SU-DHL-6 (cell line): ENCODE measurements at regions not wholly inside any gene's neighbourhood (a gene's known extent, or its start where the extent isn't known, plus 50 kb on each side); places are given as distances from the start of the nearest gene placed in this dataset.

ENCODE experiments used
- H2AFZ ChIP-seq: fragments of 200-600 bp; sonication (generic); 2 replicates; pipeline ENCODE4 v1.6.1; 2014; ENCODE audit warnings: low read depth, mild to moderate bottlenecking, moderate library complexity, mixed read lengths, antibody characterized with exemption, low read length; ENCODE audit not compliant: severe bottlenecking
- H3F3A ChIP-seq: fragments of 200-600 bp; shearing (Covaris generic); 2 replicates; pipeline ENCODE4 v1.6.0; 2016; ENCODE audit warnings: antibody characterized with exemption, mild to moderate bottlenecking; ENCODE audit not compliant: insufficient read depth
- H3K27ac ChIP-seq: fragments of 200-600 bp; sonication (generic); 2 replicates; pipeline ENCODE4 v1.5.1; 2016; ENCODE audit warnings: low read depth, mild to moderate bottlenecking, low read length, moderate library complexity, mixed read lengths
- H3K27me3 ChIP-seq: fragments of 200-600 bp; sonication (generic), shearing (Covaris generic); 2 replicates; pipeline ENCODE4 v1.6.0; 2014; ENCODE audit warnings: mild to moderate bottlenecking, low read length
- H3K36me3 ChIP-seq: fragments of 200-600 bp; sonication (generic); 2 replicates; pipeline ENCODE4 v1.6.1; 2014; ENCODE audit warnings: mild to moderate bottlenecking, low read length, mixed read lengths
- H3K4me2 ChIP-seq: fragments of 300-600, 200-600 bp; shearing (Covaris generic), sonication (generic); 2 replicates; pipeline ENCODE4 v1.6.0; 2014; ENCODE audit warnings: low read length, low read depth, mild to moderate bottlenecking; ENCODE audit not compliant: poor library complexity, severe bottlenecking
- H3K4me3 ChIP-seq: fragments of 200-600 bp; sonication (generic); 2 replicates; pipeline ENCODE4 v1.5.1; 2014; ENCODE audit warnings: antibody characterized with exemption, low read length, mild to moderate bottlenecking, mixed read lengths; ENCODE audit not compliant: insufficient read depth, poor library complexity, severe bottlenecking
- H3K79me2 ChIP-seq: fragments of 200-600 bp; sonication (generic); 2 replicates; pipeline ENCODE4 v1.6.1; 2014; ENCODE audit warnings: mild to moderate bottlenecking, low read length, moderate library complexity; ENCODE audit not compliant: insufficient read depth
- H3K9ac ChIP-seq: fragments of 200-600 bp; sonication (generic); 2 replicates; pipeline ENCODE4 v1.7.0; 2014; ENCODE audit warnings: mild to moderate bottlenecking, low read length
- H3K9me2 ChIP-seq: fragments of 200-600 bp; sonication (generic); replicated peaks from 2 replicates; pipeline ENCODE4 v1.6.1; 2014; ENCODE audit warnings: low read length; ENCODE audit not compliant: insufficient read depth
- H3K9me3 ChIP-seq: fragments of 200-600 bp; sonication (generic); 2 replicates; pipeline ENCODE4 v1.6.1; 2014; ENCODE audit warnings: low read length, mixed read lengths; ENCODE audit not compliant: insufficient read depth
- H4K20me1 ChIP-seq: fragments of 200-600 bp; sonication (generic); 2 replicates; pipeline ENCODE4 v1.6.1; 2014; ENCODE audit warnings: low read depth, mild to moderate bottlenecking, antibody characterized with exemption, low read length, moderate library complexity, mixed read lengths
- EZH2phosphoT487 ChIP-seq: fragments of 200-600 bp; sonication (generic), shearing (Covaris generic); conservative IDR thresholded peaks from 2 replicates; pipeline ENCODE4 v1.6.1; 2018; ENCODE audit warnings: mild to moderate bottlenecking, antibody characterized with exemption, low read length, moderate library complexity, mixed read lengths
- TF ChIP-seq, protein P1 (sequence below): fragments of 200-600 bp; sonication (generic); IDR thresholded peaks from one replicate; pipeline ENCODE4 v1.5.1; 2017; ENCODE audit warnings: antibody characterized with exemption, mild to moderate bottlenecking, low read length, moderate library complexity; ENCODE audit not compliant: insufficient read depth, poor library complexity, severe bottlenecking

DNA sequence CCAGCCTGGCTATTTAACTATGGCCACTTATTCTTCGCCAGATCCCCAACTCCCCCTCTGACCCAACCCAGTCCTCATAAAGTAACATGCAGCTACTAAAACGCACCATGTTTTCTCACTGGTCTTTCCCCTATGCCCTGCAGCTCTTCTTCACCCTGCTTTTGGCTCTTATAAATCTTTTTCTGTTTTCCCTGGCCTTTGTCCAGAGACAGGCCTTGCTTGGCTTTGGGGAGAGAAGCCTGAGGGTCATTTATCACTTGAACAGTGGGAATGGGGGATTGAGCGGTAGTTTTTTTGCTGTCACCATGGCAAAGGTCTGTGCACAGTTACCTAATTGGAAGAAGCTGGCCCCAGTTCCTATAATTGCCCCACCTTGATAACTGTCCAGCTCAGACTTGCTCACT, 202.9 kb upstream of the NT5C1B start:
- H3K27ac ChIP-seq = no peak overlapping the region
- no peak for TF ChIP-seq EZH2phosphoT487
- TF ChIP-seq, protein P1, sequence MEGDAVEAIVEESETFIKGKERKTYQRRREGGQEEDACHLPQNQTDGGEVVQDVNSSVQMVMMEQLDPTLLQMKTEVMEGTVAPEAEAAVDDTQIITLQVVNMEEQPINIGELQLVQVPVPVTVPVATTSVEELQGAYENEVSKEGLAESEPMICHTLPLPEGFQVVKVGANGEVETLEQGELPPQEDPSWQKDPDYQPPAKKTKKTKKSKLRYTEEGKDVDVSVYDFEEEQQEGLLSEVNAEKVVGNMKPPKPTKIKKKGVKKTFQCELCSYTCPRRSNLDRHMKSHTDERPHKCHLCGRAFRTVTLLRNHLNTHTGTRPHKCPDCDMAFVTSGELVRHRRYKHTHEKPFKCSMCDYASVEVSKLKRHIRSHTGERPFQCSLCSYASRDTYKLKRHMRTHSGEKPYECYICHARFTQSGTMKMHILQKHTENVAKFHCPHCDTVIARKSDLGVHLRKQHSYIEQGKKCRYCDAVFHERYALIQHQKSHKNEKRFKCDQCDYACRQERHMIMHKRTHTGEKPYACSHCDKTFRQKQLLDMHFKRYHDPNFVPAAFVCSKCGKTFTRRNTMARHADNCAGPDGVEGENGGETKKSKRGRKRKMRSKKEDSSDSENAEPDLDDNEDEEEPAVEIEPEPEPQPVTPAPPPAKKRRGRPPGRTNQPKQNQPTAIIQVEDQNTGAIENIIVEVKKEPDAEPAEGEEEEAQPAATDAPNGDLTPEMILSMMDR = no peak
- no peak overlapping the region for H3K9ac ChIP-seq
- H3K4me2 ChIP-seq = no peak overlapping the region
- H2AFZ ChIP-seq = no peak overlapping the region
- no peaks in the 10 kb centered on the region for H3F3A ChIP-seq
- H3K79me2 ChIP-seq = no peaks in the 10 kb centered on the region
- no peaks in the 10 kb centered on the region for H3K9me2 ChIP-seq
- H4K20me1 ChIP-seq = no peaks in the 10 kb centered on the region
- H3K27me3 ChIP-seq = no peaks in the 10 kb centered on the region
- H3K9me3 ChIP-seq = no peaks in the 10 kb centered on the region
- no peak overlapping the region for H3K4me3 ChIP-seq
- no peaks in the 10 kb centered on the region for H3K36me3 ChIP-seq

DNA sequence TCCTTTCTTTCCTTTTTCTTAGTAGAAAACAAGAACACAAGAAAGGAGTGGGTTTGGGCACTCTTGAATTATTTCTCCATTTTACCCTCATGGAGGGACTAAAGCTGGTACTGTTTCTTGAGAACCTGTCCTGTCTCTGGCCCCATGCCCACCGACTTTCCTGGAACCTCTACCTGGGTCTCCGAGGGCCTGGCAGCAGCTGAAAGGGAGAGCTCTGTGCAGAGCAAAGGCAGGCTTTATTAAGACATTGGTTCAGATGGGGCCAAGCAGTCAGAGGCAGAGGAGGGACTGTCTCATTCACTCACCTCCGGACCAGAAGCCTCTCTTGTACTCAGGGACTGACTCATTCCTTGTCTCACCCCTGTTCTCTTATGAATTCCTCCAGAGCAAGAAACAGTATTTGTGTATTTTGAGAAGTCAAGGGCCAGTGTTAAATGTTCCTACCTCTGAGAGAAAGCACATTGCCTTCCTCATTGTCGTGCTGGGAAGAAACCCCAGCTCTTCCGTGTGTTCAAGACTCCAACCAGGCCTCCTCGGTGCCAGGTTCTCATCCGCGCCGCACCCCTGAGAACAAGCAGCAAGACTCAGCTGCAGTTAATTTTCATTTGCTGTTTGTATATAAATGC, 201.9 kb upstream of the NT5C1B start:
- Histone ChIP-seq H3K9ac (no peak overlapping the region), H3K9me3 (no peaks in the 10 kb centered on the region), H2AFZ (no peak overlapping the region), H3F3A (no peaks in the 10 kb centered on the region), H3K27ac (no peak overlapping the region), H4K20me1 (no peaks in the 10 kb centered on the region), H3K79me2 (no peaks in the 10 kb centered on the region), H3K27me3 (no peaks in the 10 kb centered on the region), H3K4me2 (no peak overlapping the region), H3K9me2 (no peaks in the 10 kb centered on the region), H3K36me3 (no peaks in the 10 kb centered on the region), H3K4me3 (no peak overlapping the region)
- TF ChIP-seq, protein P1 = no peak
- no peak for TF ChIP-seq EZH2phosphoT487

DNA sequence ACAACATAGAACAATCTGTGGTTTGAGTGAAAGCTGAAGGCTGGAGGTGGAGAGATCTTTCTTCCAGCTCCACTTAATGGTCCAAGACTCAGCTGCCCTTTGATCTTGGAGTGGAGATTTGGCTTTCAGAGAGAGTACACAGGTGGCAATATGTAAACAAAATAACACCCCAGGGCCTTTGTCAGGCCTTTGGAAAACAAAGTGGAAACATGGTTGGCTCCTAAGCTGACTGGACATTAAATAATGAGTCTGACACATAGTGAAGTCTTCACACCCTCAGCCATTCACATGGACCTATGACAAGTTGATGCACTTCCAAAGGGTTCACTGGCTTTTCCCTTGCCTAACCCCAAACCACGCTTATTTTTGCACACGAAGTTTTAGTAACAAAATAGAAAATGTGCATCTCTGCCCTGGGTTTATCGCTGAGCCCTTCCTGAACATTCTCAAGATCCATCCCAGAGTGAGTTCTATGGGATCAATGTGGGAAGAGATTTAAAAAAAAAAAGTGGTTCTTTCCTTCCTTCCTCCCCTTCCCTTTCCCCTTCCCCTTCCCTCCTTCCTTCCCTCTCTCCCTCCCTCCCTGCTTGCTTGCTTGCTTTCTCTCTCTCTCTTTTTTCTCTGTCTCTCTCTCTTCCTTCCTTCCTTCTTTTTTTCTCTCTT, 201.3 kb upstream of the NT5C1B start:
- Histone ChIP-seq H3K27me3 (no peaks in the 10 kb centered on the region), H3K9me3 (no peaks in the 10 kb centered on the region), H3K4me3 (no peak overlapping the region), H3F3A (no peaks in the 10 kb centered on the region), H3K9ac (no peak overlapping the region), H3K4me2 (no peak overlapping the region), H3K27ac (no peak overlapping the region), H3K79me2 (no peaks in the 10 kb centered on the region), H3K36me3 (no peaks in the 10 kb centered on the region), H3K9me2 (no peaks in the 10 kb centered on the region), H2AFZ (no peak overlapping the region), H4K20me1 (no peaks in the 10 kb centered on the region)
- TF ChIP-seq, protein P1 = no peak
- no peak for TF ChIP-seq EZH2phosphoT487
